ENCODE measurements at regions not wholly inside any gene's neighbourhood (a gene's known extent, or its start where the extent isn't known, plus 50 kb on each side); places are given as distances from the start of the nearest gene placed in this dataset.

- Histone ChIP-seq H3K27me3 (no peaks in the 10 kb centered on the region), H3K27ac (no peak overlapping the region), H3K4me1 (peaks cover 10% of the 10 kb centered on the region), H3K36me3 (no peaks in the 10 kb centered on the region), H3K4me3 (no peak overlapping the region), H3K9me3 (no peaks in the 10 kb centered on the region)
- TF ChIP-seq POLR2AphosphoS5 (IDR thresholded peaks at IDR 0.05; ENCODE audit: insufficient read depth in 1 of 2, low read depth in 1 of 2) = no peak
- TF ChIP-seq CTCF (IDR thresholded peaks at IDR 0.05) = no peak
- no peak for TF ChIP-seq POLR2A (IDR thresholded peaks at IDR 0.05)
- DNase-seq (ENCODE audit: extremely low spot score in 2 of 2) = no peak
- intact Hi-C loops (cut with DNase I) = no loop called here
Measured at GRCh38 chr16:85213926-85214675, 101.8 kb upstream of the CIBAR2 start.

- no peaks in the 10 kb centered on the region for H3K36me3 ChIP-seq
- H3K27ac ChIP-seq = no peak overlapping the region
- no peaks in the 10 kb centered on the region for H3K27me3 ChIP-seq
- intact Hi-C loops (cut with DNase I) = no loop called here
- H3K9me3 ChIP-seq = no peaks in the 10 kb centered on the region
- TF ChIP-seq POLR2A (IDR thresholded peaks at IDR 0.05) = no peak
- TF ChIP-seq CTCF (IDR thresholded peaks at IDR 0.05) = no peak
- no peak for TF ChIP-seq POLR2AphosphoS5 (IDR thresholded peaks at IDR 0.05; ENCODE audit: insufficient read depth in 1 of 2, low read depth in 1 of 2)
- H3K4me3 ChIP-seq = no peak overlapping the region
- DNase-seq (ENCODE audit: extremely low spot score in 2 of 2) = no peak
- peaks cover 24% of the 10 kb centered on the region for H3K4me1 ChIP-seq
Measured at GRCh38 chr16:85215478-85216118, 103.3 kb upstream of the CIBAR2 start.

GRCh38 chr16:85216522-85217375 is 104.5 kb upstream of the CIBAR2 start:
- TF ChIP-seq POLR2AphosphoS5 (IDR thresholded peaks at IDR 0.05; ENCODE audit: insufficient read depth in 1 of 2, low read depth in 1 of 2) (no peak), CTCF (IDR thresholded peaks at IDR 0.05) (no peak), POLR2A (IDR thresholded peaks at IDR 0.05) (no peak)
- Histone ChIP-seq H3K27ac (no peak overlapping the region), H3K36me3 (no peaks in the 10 kb centered on the region), H3K9me3 (no peaks in the 10 kb centered on the region), H3K4me3 (no peak overlapping the region), H3K27me3 (no peaks in the 10 kb centered on the region), H3K4me1 (peaks cover 24% of the 10 kb centered on the region)
- DNase-seq (ENCODE audit: extremely low spot score in 2 of 2) = no peak
- intact Hi-C loops (cut with DNase I) = no loop called here

GRCh38 chr16:85220125-85220839 is 108.0 kb upstream of the CIBAR2 start:
- peak overlapping the region; percentile 63 for H3K27ac ChIP-seq
- H3K27me3 ChIP-seq = no peaks in the 10 kb centered on the region
- H3K9me3 ChIP-seq = no peaks in the 10 kb centered on the region
- H3K36me3 ChIP-seq = no peaks in the 10 kb centered on the region
- peak overlapping the region; percentile 28 to 39 for H3K4me3 ChIP-seq
- peaks cover 24% of the 10 kb centered on the region for H3K4me1 ChIP-seq
- DNase-seq (ENCODE audit: extremely low spot score in 2 of 2) = no peak
- TF ChIP-seq POLR2A (IDR thresholded peaks at IDR 0.05) (no peak), POLR2AphosphoS5 (IDR thresholded peaks at IDR 0.05; ENCODE audit: insufficient read depth in 1 of 2, low read depth in 1 of 2) (peak in 1 of 2 donors; percentile 66)
- intact Hi-C loops (cut with DNase I) = no loop called here

Data from vagina (tissue), 2 donors.